Prostate gland (tissue), 2 donors: ENCODE measurements at regions not wholly inside any gene's neighbourhood (a gene's known extent, or its start where the extent isn't known, plus 50 kb on each side); places are given as distances from the start of the nearest gene placed in this dataset.

Source experiments
- CTCF ChIP-seq, 4 experiments: fragments of 200-600 bp in 2 of 4; fragments of 450-650 bp in 2 of 4; sonication (generic) in 2 of 4; IDR thresholded peaks; 1 replicate in 3 of 4; 2 replicates in 1 of 4; pipeline ENCODE4 v1.5.1; 2016 to 2019; ENCODE audit warnings: antibody characterized with exemption in 4 of 4, mild to moderate bottlenecking in 2 of 4, moderate library complexity in 2 of 4
- POLR2A ChIP-seq: fragments of 450-650 bp; IDR thresholded peaks from one replicate; pipeline ENCODE4 v1.6.1; 2016; ENCODE audit warnings: antibody characterized with exemption, mild to moderate bottlenecking
- POLR2AphosphoS5 ChIP-seq: sonication (generic); formaldehyde crosslinking; IDR thresholded peaks from one replicate; pipeline ENCODE4 v1.6.1; 2017; ENCODE audit warnings: antibody characterized with exemption

GRCh38 chr18:57889841-57890240, 86.7 kb upstream of the ATP8B1 start:
- TF ChIP-seq CTCF (IDR thresholded peaks at IDR 0.05) (no peak), POLR2A (no peak), POLR2AphosphoS5 (no peak)
